ENCODE measurements at regions not wholly inside any gene's neighbourhood (a gene's known extent, or its start where the extent isn't known, plus 50 kb on each side); places are given as distances from the start of the nearest gene placed in this dataset.
"Not testable (repeated sequence)": the region's sequence is repeated elsewhere in the genome, so short reads cannot be mapped to it uniquely, and the experiment has no call there.

GRCh38 chr4:91729851-91730250 is 573.9 kb upstream of the GRID2 start:
- H3K4me2 ChIP-seq, result no peak overlapping the region
- no peaks in the 10 kb centered on the region for H3K4me1 ChIP-seq (ENCODE audit: control insufficient read depth in 1 of 2, insufficient read depth in 2 of 2, low read depth in 1 of 2, low read length in 1 of 2)
- H3K4me3 ChIP-seq (ENCODE audit: low read depth in 2 of 2, low read length in 1 of 2), result no peak overlapping the region
- no peak overlapping the region for H3K9ac ChIP-seq
- no peak for DNase-seq
- CTCF ChIA-PET, result no interaction called here
- no peaks in the 10 kb centered on the region for H3K9me2 ChIP-seq
- POLR2A ChIA-PET, result no interaction called here
- H4K20me1 ChIP-seq (ENCODE audit: insufficient read depth), result no peaks in the 10 kb centered on the region
- H3K9me3 ChIP-seq, result no peaks in the 10 kb centered on the region
- no peaks in the 10 kb centered on the region for H3K27me3 ChIP-seq (ENCODE audit: insufficient read depth)
- TF ChIP-seq YY1 (IDR thresholded peaks at IDR 0.05; ENCODE audit: low read depth) (no peak), CHD2 (IDR thresholded peaks at IDR 0.05; ENCODE audit: low read length, partially characterized antibody) (no peak), MEF2A (IDR thresholded peaks at IDR 0.05; ENCODE audit: borderline replicate concordance, low read depth) (no peak), RAD21 (IDR thresholded peaks at IDR 0.05; ENCODE audit: low read length) (no peak), NFIC (IDR thresholded peaks at IDR 0.05; ENCODE audit: borderline replicate concordance) (no peak), ELF1 (IDR thresholded peaks at IDR 0.05) (no peak), FOXJ3 (CRISPR knock-in tag; IDR thresholded peaks at IDR 0.05) (no peak), REST (IDR thresholded peaks at IDR 0.05; ENCODE audit: low read depth, low read length) (no peak), MXI1 (IDR thresholded peaks at IDR 0.05; ENCODE audit: low read depth, low read length) (no peak), EP300 (IDR thresholded peaks at IDR 0.05; ENCODE audit: borderline replicate concordance in 1 of 2, low read depth in 1 of 2, low read length in 1 of 2) (no peak), RXRA (IDR thresholded peaks at IDR 0.05; ENCODE audit: borderline replicate concordance, low read depth) (no peak), GATA2 (CRISPR knock-in tag; IDR thresholded peaks at IDR 0.05) (no peak), NRF1 (IDR thresholded peaks at IDR 0.05; ENCODE audit: low read depth, low read length) (no peak), GABPA (IDR thresholded peaks at IDR 0.05; ENCODE audit: low read depth) (no peak), RCOR1 (IDR thresholded peaks at IDR 0.05; ENCODE audit: low read length) (no peak), EZH2phosphoT487 (IDR thresholded peaks at IDR 0.05; ENCODE audit: borderline replicate concordance, low read depth) (no peak)
- no peak overlapping the region for H3K27ac ChIP-seq (ENCODE audit: low read depth in 2 of 2, low read length in 1 of 2)
- H3K36me3 ChIP-seq (replicated peaks in 1 of 2; ENCODE audit: control insufficient read depth in 1 of 2, insufficient read depth in 2 of 2, low read length in 1 of 2), result no peaks in the 10 kb centered on the region
- WGBS (ENCODE audit: low lambda C conversion rate), result 80% methylated on average over 2 of the region's 2 CpGs
- H3K79me2 ChIP-seq (ENCODE audit: insufficient read depth), result no peaks in the 10 kb centered on the region
- H3F3A ChIP-seq (replicated peaks; ENCODE audit: insufficient read depth), result no peaks in the 10 kb centered on the region
- no peak overlapping the region for H2AFZ ChIP-seq (ENCODE audit: low read depth)

- POLR2A ChIA-PET, result no interaction called here
- H3K4me3 ChIP-seq (ENCODE audit: low read depth in 2 of 2, low read length in 1 of 2), result no peak overlapping the region
- H3K9ac ChIP-seq, result no peak overlapping the region
- no peaks in the 10 kb centered on the region for H4K20me1 ChIP-seq (ENCODE audit: insufficient read depth)
- H3K4me1 ChIP-seq (ENCODE audit: control insufficient read depth in 1 of 2, insufficient read depth in 2 of 2, low read depth in 1 of 2, low read length in 1 of 2), result no peaks in the 10 kb centered on the region
- TF ChIP-seq YY1 (IDR thresholded peaks at IDR 0.05; ENCODE audit: low read depth) (no peak), PBX3 (IDR thresholded peaks at IDR 0.05) (no peak), ELF1 (IDR thresholded peaks at IDR 0.05) (no peak), EP300 (IDR thresholded peaks at IDR 0.05; ENCODE audit: borderline replicate concordance in 1 of 2, low read depth in 1 of 2, low read length in 1 of 2) (no peak), CTCF (IDR thresholded peaks at IDR 0.05) (peak; percentile 40), GABPA (IDR thresholded peaks at IDR 0.05; ENCODE audit: low read depth) (no peak), NRF1 (IDR thresholded peaks at IDR 0.05; ENCODE audit: low read depth, low read length) (no peak), RAD21 (IDR thresholded peaks at IDR 0.05; ENCODE audit: low read length) (0 out of 2 replicates have a peak, but pooled peaks have one; percentile 6)
- no peaks in the 10 kb centered on the region for H3K9me3 ChIP-seq
- H2AFZ ChIP-seq (ENCODE audit: low read depth), result no peak overlapping the region
- DNase-seq, result no peak
- 65% methylated on average over 1 of the region's 1 CpG for WGBS (ENCODE audit: low lambda C conversion rate)
- H3K27me3 ChIP-seq (ENCODE audit: insufficient read depth), result no peaks in the 10 kb centered on the region
- no peak overlapping the region for H3K27ac ChIP-seq (ENCODE audit: low read depth in 2 of 2, low read length in 1 of 2)
- H3K9me2 ChIP-seq, result no peaks in the 10 kb centered on the region
- CTCF ChIA-PET, result interaction anchor here (0.8 kb wide), 1 partner anchor 312 kb away, joined by 3 read pairs; no protein-coding TSS in a partner anchor
- H3K4me2 ChIP-seq, result no peak overlapping the region
- no peaks in the 10 kb centered on the region for H3K36me3 ChIP-seq (replicated peaks in 1 of 2; ENCODE audit: control insufficient read depth in 1 of 2, insufficient read depth in 2 of 2, low read length in 1 of 2)
- H3K79me2 ChIP-seq (ENCODE audit: insufficient read depth), result no peaks in the 10 kb centered on the region
- no peaks in the 10 kb centered on the region for H3F3A ChIP-seq (replicated peaks; ENCODE audit: insufficient read depth)
These were observed 569.1 kb upstream of the GRID2 start for GRCh38 chr4:91734682-91735081.

- H3F3A ChIP-seq (replicated peaks; ENCODE audit: insufficient read depth); H3K4me3 ChIP-seq (ENCODE audit: low read depth in 2 of 2, low read length in 1 of 2); H3K4me1 ChIP-seq (ENCODE audit: control insufficient read depth in 1 of 2, insufficient read depth in 2 of 2, low read depth in 1 of 2, low read length in 1 of 2); H3K27ac ChIP-seq (ENCODE audit: low read depth in 2 of 2, low read length in 1 of 2); H3K36me3 ChIP-seq (replicated peaks in 1 of 2; ENCODE audit: control insufficient read depth in 1 of 2, insufficient read depth in 2 of 2, low read length in 1 of 2); CTCF ChIA-PET; H3K4me2 ChIP-seq; H3K27me3 ChIP-seq (ENCODE audit: insufficient read depth); DNase-seq; H4K20me1 ChIP-seq (ENCODE audit: insufficient read depth); H3K9me3 ChIP-seq; H3K79me2 ChIP-seq (ENCODE audit: insufficient read depth); H3K9me2 ChIP-seq; POLR2A ChIA-PET; H3K9ac ChIP-seq; H2AFZ ChIP-seq (ENCODE audit: low read depth): not testable (repeated sequence)
These were observed 564.9 kb upstream of the GRID2 start for GRCh38 chr4:91738831-91739230.

Measured in SK-N-SH (cell line).